Effector memory CD8-positive, alpha-beta T cell (primary cell): ENCODE measurements at regions not wholly inside any gene's neighbourhood (a gene's known extent, or its start where the extent isn't known, plus 50 kb on each side); places are given as distances from the start of the nearest gene placed in this dataset.

Experiments used
- ATAC-seq: fragments of 150-1000 bp; cut with Tn5 transposase; replicated peaks from 2 replicates; pipeline ENCODE4 v1.10.0; 2021; ENCODE audit warnings: mild to moderate bottlenecking, moderate library complexity
- DNase-seq, 3 experiments: peaks; one replicate each; pipeline ENCODE4 v3.0.0; 2021
- H3K27ac Mint-ChIP-seq, 2 donors: one replicate each; pipeline ENCODE4 v1.8.0; 2022; ENCODE audit warnings: mild to moderate bottlenecking in 2 of 2, mixed read lengths in 2 of 2, moderate library complexity in 2 of 2
- H3K27me3 Mint-ChIP-seq, 2 donors: one replicate each; pipeline ENCODE4 v1.8.0; 2022; ENCODE audit warnings: mixed read lengths in 2 of 2
- H3K36me3 Mint-ChIP-seq: one replicate; pipeline ENCODE4 v1.8.0; 2022; ENCODE audit warnings: mild to moderate bottlenecking, moderate library complexity, mixed read lengths; ENCODE audit not compliant: insufficient read depth
- H3K4me1 Mint-ChIP-seq, 2 donors: one replicate each; pipeline ENCODE4 v1.8.0; 2022; ENCODE audit warnings: low read depth in 2 of 2, mixed read lengths in 2 of 2
- H3K4me3 Mint-ChIP-seq, 2 donors: one replicate each; pipeline ENCODE4 v1.8.0; 2022; ENCODE audit warnings: mild to moderate bottlenecking in 2 of 2, mixed read lengths in 2 of 2, moderate library complexity in 2 of 2
- H3K9me3 Mint-ChIP-seq, 2 donors: one replicate each; pipeline ENCODE4 v1.8.0; 2022; ENCODE audit warnings: mixed read lengths in 2 of 2

- no peaks in the 10 kb centered on the region for H3K36me3 Mint-ChIP-seq
- H3K9me3 Mint-ChIP-seq: peaks cover 0 to 4% of the 10 kb centered on the region in 2 donors
- no peaks in the 10 kb centered on the region for H3K27me3 Mint-ChIP-seq
- ATAC-seq (no peak), DNase-seq (no peak)
- no peak overlapping the region for H3K27ac Mint-ChIP-seq
- H3K4me1 Mint-ChIP-seq: no peaks in the 10 kb centered on the region
- no peak overlapping the region for H3K4me3 Mint-ChIP-seq
These were observed 464.4 kb downstream of the CMPK2 start for GRCh38 chr2:6401301-6401700.

DNA sequence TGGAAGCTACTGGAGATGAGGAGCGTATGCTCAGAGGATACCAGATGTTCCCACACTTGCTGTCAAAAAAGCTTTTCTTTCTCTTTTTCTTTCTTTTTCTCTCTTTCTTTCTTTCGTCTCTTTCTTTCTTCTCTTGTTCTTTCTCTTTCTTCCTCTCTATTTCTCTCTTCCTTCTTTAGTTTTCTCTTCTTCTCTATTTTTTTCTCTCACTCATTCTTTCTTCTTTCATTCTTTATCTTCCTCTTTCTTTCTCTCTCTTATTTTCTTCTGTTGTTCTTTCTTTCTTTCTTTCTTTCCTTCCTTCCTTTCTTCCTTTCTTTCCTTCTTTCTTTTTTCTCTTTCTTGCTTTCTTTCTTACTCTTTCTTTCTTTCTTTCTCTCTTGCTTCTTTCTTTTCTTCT is 457.6 kb downstream of the CMPK2 start:
- H3K4me1 Mint-ChIP-seq: no peaks in the 10 kb centered on the region
- H3K27ac Mint-ChIP-seq: no peak overlapping the region
- H3K27me3 Mint-ChIP-seq: no peaks in the 10 kb centered on the region
- no peak overlapping the region for H3K4me3 Mint-ChIP-seq
- H3K9me3 Mint-ChIP-seq: peaks cover 0 to 7% of the 10 kb centered on the region in 2 donors
- no peaks in the 10 kb centered on the region for H3K36me3 Mint-ChIP-seq
- ATAC-seq (no peak), DNase-seq (no peak)

GRCh38 chr2:6410313-6410712 is 455.4 kb downstream of the CMPK2 start:
- H3K27ac Mint-ChIP-seq: no peak overlapping the region
- DNase-seq (no peak), ATAC-seq (no peak)
- no peaks in the 10 kb centered on the region for H3K27me3 Mint-ChIP-seq
- no peaks in the 10 kb centered on the region for H3K4me1 Mint-ChIP-seq
- no peak overlapping the region for H3K4me3 Mint-ChIP-seq
- H3K9me3 Mint-ChIP-seq: peaks cover 3 to 11% of the 10 kb centered on the region in 2 donors
- no peaks in the 10 kb centered on the region for H3K36me3 Mint-ChIP-seq

GRCh38 chr2:6412533-6413091 is 453.1 kb downstream of the CMPK2 start:
- no peak for DNase-seq
- H3K27me3 Mint-ChIP-seq: no peaks in the 10 kb centered on the region
- H3K27ac Mint-ChIP-seq: no peak overlapping the region
- no peaks in the 10 kb centered on the region for H3K36me3 Mint-ChIP-seq
- no peaks in the 10 kb centered on the region for H3K4me1 Mint-ChIP-seq
- H3K9me3 Mint-ChIP-seq: peaks cover 12 to 14% of the 10 kb centered on the region in 2 donors
- no peak overlapping the region for H3K4me3 Mint-ChIP-seq
- ATAC-seq: no peak

GRCh38 chr2:6417050-6417449 is 448.7 kb downstream of the CMPK2 start:
- no peaks in the 10 kb centered on the region for H3K27me3 Mint-ChIP-seq
- no peaks in the 10 kb centered on the region for H3K36me3 Mint-ChIP-seq

DNA sequence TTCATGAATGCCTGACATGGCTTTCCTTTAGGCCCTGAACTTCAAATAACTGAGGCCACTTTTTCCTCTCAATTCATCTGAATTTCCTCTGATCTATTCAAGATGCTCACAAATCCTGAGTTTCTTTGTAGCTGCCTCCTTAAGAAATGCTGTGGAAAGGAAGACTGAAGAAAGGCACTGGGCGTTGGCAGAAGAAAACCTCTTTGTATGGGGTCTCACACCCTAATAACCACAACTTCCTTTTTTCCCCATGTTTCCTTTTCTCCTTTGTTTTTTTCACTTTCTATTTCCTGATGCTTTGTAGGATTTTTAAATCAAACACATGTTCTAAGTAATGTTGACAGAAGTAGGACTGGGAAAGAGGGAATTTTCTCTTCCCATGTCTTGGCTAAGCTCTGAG is 447.4 kb downstream of the CMPK2 start:
- no peak for DNase-seq
- no peaks in the 10 kb centered on the region for H3K27me3 Mint-ChIP-seq
- H3K4me3 Mint-ChIP-seq: no peak overlapping the region
- ATAC-seq: no peak
- no peaks in the 10 kb centered on the region for H3K36me3 Mint-ChIP-seq
- H3K9me3 Mint-ChIP-seq: peaks cover 7 to 12% of the 10 kb centered on the region in 2 donors
- no peak overlapping the region for H3K27ac Mint-ChIP-seq
- H3K4me1 Mint-ChIP-seq: no peaks in the 10 kb centered on the region

More at GRCh38 chr2:6417050-6417449, 448.7 kb downstream of the CMPK2 start:
- Mint-ChIP-seq H3K27ac (no peak overlapping the region), H3K4me3 (no peak overlapping the region), H3K4me1 (no peaks in the 10 kb centered on the region), H3K9me3 (peaks cover 10 to 12% of the 10 kb centered on the region in 2 donors)
- no peak for DNase-seq
- ATAC-seq: no peak

DNA sequence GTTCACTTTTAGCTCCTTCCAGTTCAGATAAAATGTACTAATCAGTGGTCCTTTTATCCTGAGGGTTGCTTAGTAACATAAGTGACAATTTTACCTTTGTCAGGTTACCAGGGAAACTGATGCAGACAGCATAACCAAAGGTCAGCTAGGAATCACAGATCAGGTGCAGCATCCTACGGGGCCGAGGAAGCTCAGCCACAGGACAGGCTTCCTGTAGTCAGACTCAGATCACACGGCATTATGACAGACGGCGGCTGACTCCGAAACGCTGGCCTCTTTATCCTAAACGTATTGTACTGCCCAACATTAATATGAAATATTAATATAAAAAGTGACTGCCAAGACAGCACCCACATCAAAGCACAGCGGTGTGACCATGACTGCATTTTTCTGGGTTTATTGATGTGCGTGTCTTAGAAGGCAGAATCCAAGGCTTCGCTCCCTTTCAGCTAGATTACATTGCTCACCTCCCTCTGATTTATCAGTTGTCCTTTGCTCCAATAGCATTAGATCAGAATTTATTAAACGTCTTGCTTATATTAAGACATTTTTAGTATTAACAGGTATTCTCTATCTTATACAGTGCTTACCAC is 444.5 kb downstream of the CMPK2 start:
- DNase-seq (no peak), ATAC-seq (no peak)
- Mint-ChIP-seq H3K27ac (no peak overlapping the region), H3K9me3 (no peaks in the 10 kb centered on the region), H3K36me3 (no peaks in the 10 kb centered on the region), H3K4me1 (no peaks in the 10 kb centered on the region), H3K4me3 (no peak overlapping the region), H3K27me3 (no peaks in the 10 kb centered on the region)

GRCh38 chr2:6421888-6422287 is 443.8 kb downstream of the CMPK2 start:
- Mint-ChIP-seq H3K4me1 (no peaks in the 10 kb centered on the region), H3K27ac (no peak overlapping the region)
- DNase-seq: no peak

GRCh38 chr2:6423157-6423556 is 442.6 kb downstream of the CMPK2 start:
- Mint-ChIP-seq H3K9me3 (no peaks in the 10 kb centered on the region), H3K36me3 (no peaks in the 10 kb centered on the region), H3K27me3 (no peaks in the 10 kb centered on the region), H3K4me3 (no peak overlapping the region), H3K27ac (no peak overlapping the region), H3K4me1 (no peaks in the 10 kb centered on the region)
- DNase-seq (no peak), ATAC-seq (no peak)

More at GRCh38 chr2:6421888-6422287, 443.8 kb downstream of the CMPK2 start:
- Mint-ChIP-seq H3K9me3 (no peaks in the 10 kb centered on the region), H3K27me3 (no peaks in the 10 kb centered on the region), H3K36me3 (no peaks in the 10 kb centered on the region), H3K4me3 (no peak overlapping the region)
- ATAC-seq: no peak

GRCh38 chr2:6423944-6424343 is 441.8 kb downstream of the CMPK2 start:
- H3K4me1 Mint-ChIP-seq: no peaks in the 10 kb centered on the region
- H3K27ac Mint-ChIP-seq: no peak overlapping the region
- H3K36me3 Mint-ChIP-seq: no peaks in the 10 kb centered on the region
- DNase-seq (no peak), ATAC-seq (no peak)
- H3K4me3 Mint-ChIP-seq: no peak overlapping the region
- H3K9me3 Mint-ChIP-seq: no peaks in the 10 kb centered on the region
- H3K27me3 Mint-ChIP-seq: no peaks in the 10 kb centered on the region

DNA sequence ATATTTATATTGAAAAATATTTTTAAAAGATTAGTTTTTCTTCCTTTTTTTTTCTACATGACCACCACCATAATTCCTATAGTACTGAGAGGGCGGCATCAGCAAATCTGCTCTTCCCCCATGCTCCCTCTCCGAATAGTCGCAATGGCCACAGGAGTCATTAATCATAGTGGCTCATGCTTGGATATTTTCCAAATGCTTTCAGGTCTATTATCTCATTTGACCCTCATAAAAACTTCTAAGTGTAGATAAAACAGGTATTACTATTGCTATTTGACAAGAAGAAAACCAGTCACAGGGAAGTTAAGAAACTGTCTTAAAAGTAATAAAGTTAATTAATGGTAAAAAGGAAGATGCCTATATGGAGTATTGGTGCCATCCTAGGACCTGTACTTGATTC is 440.7 kb downstream of the CMPK2 start:
- no peaks in the 10 kb centered on the region for H3K4me1 Mint-ChIP-seq
- peaks cover 0 to 5% of the 10 kb centered on the region in 2 donors for H3K9me3 Mint-ChIP-seq
- no peak overlapping the region for H3K27ac Mint-ChIP-seq
- H3K36me3 Mint-ChIP-seq: no peaks in the 10 kb centered on the region
- no peak overlapping the region for H3K4me3 Mint-ChIP-seq
- no peaks in the 10 kb centered on the region for H3K27me3 Mint-ChIP-seq
- ATAC-seq (no peak), DNase-seq (no peak)

DNA sequence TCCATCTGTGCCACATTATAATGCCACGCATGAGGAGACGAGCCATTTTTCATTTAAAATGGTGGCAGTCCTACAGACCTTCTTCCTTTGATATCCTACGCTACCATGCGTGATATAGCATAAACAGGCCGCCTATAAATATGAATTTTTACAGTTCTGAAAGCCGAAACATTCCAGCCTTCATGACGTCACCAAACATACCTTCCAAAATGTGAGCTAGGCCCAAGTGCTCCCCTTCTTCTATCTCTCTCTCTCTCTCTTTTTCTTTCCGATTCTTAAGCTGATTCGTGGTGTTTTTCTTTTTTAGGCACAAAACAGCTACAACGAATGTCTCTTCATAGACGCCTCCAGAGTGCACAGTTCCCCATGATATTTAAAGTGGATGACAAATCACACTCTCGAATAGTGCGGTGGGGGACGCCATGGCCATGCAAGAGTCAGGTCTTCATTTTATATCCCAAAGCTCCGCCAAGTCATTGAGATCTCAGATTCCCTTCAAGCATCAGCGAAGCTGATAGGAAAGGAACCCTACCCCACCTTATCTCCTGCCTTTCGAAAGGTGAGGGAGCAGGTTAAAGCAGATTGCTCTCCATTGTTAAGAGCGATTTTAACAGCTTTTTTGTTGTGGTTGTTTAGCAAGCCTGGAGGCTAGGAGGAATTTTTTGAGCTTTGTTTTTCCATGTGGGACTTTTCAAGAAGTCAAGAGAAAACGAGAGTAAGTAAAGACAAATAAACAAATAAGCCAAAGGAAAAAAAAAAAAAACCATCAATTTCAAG is 436.3 kb downstream of the CMPK2 start:
- H3K36me3 Mint-ChIP-seq: no peaks in the 10 kb centered on the region
- no peaks in the 10 kb centered on the region for H3K27me3 Mint-ChIP-seq
- H3K9me3 Mint-ChIP-seq: peaks cover 7 to 9% of the 10 kb centered on the region in 2 donors
- no peak for DNase-seq
- H3K4me3 Mint-ChIP-seq: no peak overlapping the region
- ATAC-seq: no peak
- H3K4me1 Mint-ChIP-seq: no peaks in the 10 kb centered on the region
- no peak overlapping the region for H3K27ac Mint-ChIP-seq

GRCh38 chr2:6434438-6434837 is 431.3 kb downstream of the CMPK2 start:
- H3K9me3 Mint-ChIP-seq: peaks cover 5 to 7% of the 10 kb centered on the region in 2 donors
- no peak overlapping the region for H3K27ac Mint-ChIP-seq
- DNase-seq: no peak
- H3K4me1 Mint-ChIP-seq: no peaks in the 10 kb centered on the region
- no peak overlapping the region for H3K4me3 Mint-ChIP-seq
- ATAC-seq: no peak
- H3K36me3 Mint-ChIP-seq: no peaks in the 10 kb centered on the region
- no peaks in the 10 kb centered on the region for H3K27me3 Mint-ChIP-seq

DNA sequence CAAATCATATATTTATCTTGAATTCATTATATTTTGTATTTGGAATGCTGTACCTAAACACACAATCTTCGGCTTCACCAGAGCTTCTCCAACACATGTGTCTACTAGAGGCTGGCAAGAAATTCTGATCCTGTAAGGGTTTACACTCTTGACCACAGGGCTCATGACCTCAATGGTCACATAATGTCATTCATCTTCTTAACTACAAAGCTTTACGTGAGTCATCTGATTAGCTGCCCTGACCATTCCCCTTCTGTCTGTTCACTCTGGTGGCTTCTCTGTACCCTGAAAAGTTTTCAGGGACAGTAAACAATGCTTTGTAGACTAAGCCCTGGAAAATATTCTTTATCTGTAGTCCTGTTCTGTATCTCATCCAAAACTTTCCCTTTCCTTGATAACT is 423.9 kb downstream of the CMPK2 start:
- no peak for ATAC-seq
- no peak for DNase-seq
- no peaks in the 10 kb centered on the region for H3K4me1 Mint-ChIP-seq
- H3K27ac Mint-ChIP-seq: no peak overlapping the region
- no peaks in the 10 kb centered on the region for H3K36me3 Mint-ChIP-seq
- H3K4me3 Mint-ChIP-seq: no peak overlapping the region
- H3K9me3 Mint-ChIP-seq: peaks cover 0 to 1% of the 10 kb centered on the region in 2 donors
- peaks cover 0 to 6% of the 10 kb centered on the region in 2 donors for H3K27me3 Mint-ChIP-seq
